Smooth muscle cell (in vitro differentiated cells): ENCODE measurements at regions not wholly inside any gene's neighbourhood (a gene's known extent, or its start where the extent isn't known, plus 50 kb on each side); places are given as distances from the start of the nearest gene placed in this dataset.

Source experiments
- DNase-seq: peaks from one replicate; lab custom pipeline; 2025; ENCODE audit not compliant: unreplicated experiment; lab: John Stamatoyannopoulos, UW
- H2AFZ ChIP-seq: fragments of 200-600 bp; sonication (generic); 2 replicates; pipeline ENCODE4 v1.6.0; 2016; ENCODE audit warnings: antibody characterized with exemption, low read depth, mild to moderate bottlenecking
- H3F3A ChIP-seq: fragments of 200-600 bp; sonication (generic); 2 replicates; pipeline ENCODE4 v1.6.0; 2017; ENCODE audit warnings: antibody characterized with exemption, low read depth
- H3K27ac ChIP-seq: fragments of 200-600 bp; sonication (generic); 2 replicates; pipeline ENCODE4 v1.5.1; 2016; ENCODE audit warnings: low read depth, mild to moderate bottlenecking
- H3K27me3 ChIP-seq: fragments of 200-600 bp; sonication (generic); 2 replicates; pipeline ENCODE4 v1.6.1; 2016; ENCODE audit warnings: low read depth, mild to moderate bottlenecking
- H3K36me3 ChIP-seq: fragments of 200-600 bp; sonication (generic); 2 replicates; pipeline ENCODE4 v1.5.1; 2016; ENCODE audit warnings: low read depth
- H3K4me1 ChIP-seq: fragments of 200-600 bp; sonication (generic); 2 replicates; pipeline ENCODE4 v1.5.1; 2016; ENCODE audit warnings: low read depth
- H3K4me2 ChIP-seq: fragments of 200-600 bp; sonication (generic); 2 replicates; pipeline ENCODE4 v1.6.0; 2016; ENCODE audit warnings: mild to moderate bottlenecking
- H3K4me3 ChIP-seq: fragments of 200-600 bp; sonication (generic); 2 replicates; pipeline ENCODE4 v1.5.1; 2016; ENCODE audit warnings: mild to moderate bottlenecking
- H3K79me2 ChIP-seq: fragments of 200-600 bp; sonication (generic); 2 replicates; pipeline ENCODE4 v1.6.0; 2016; ENCODE audit warnings: low read depth, mild to moderate bottlenecking
- H3K9ac ChIP-seq: fragments of 200-600 bp; sonication (generic); 2 replicates; pipeline ENCODE4 v1.6.0; 2016; ENCODE audit warnings: low read depth
- H3K9me3 ChIP-seq: fragments of 200-600 bp; sonication (generic); replicated peaks from 2 replicates; pipeline ENCODE4 v1.5.1; 2016; ENCODE audit warnings: low read depth
- H4K20me1 ChIP-seq: fragments of 200-600 bp; sonication (generic); 2 replicates; pipeline ENCODE4 v1.6.0; 2016; ENCODE audit warnings: low read depth
- CTCF ChIP-seq: fragments of 200-600 bp; sonication (generic); IDR thresholded peaks from 2 replicates; pipeline ENCODE4 v1.5.1; 2017; ENCODE audit warnings: borderline replicate concordance, mild to moderate bottlenecking, antibody characterized with exemption; ENCODE audit not compliant: insufficient read depth, poor library complexity, severe bottlenecking
- WGBS: methylation state at CpG from one replicate; pipeline ENCODE4 v1.1.7; 2016; ENCODE audit warnings: low lambda C conversion rate; 5-methylcytosine and 5-hydroxymethylcytosine counted together

- no peak overlapping the region for H3K9ac ChIP-seq
- H3K27ac ChIP-seq = no peak overlapping the region
- no peaks in the 10 kb centered on the region for H3K27me3 ChIP-seq
- H3K79me2 ChIP-seq = no peaks in the 10 kb centered on the region
- no peak overlapping the region for H3K4me3 ChIP-seq
- no peaks in the 10 kb centered on the region for H3K9me3 ChIP-seq
- no peak for DNase-seq
- no peaks in the 10 kb centered on the region for H3K36me3 ChIP-seq
- no peak overlapping the region for H3K4me2 ChIP-seq
- no peaks in the 10 kb centered on the region for H3F3A ChIP-seq
- no peak overlapping the region for H2AFZ ChIP-seq
- no peak for TF ChIP-seq CTCF
- 76% methylated on average over 1 of the region's 1 CpG for WGBS
- H3K4me1 ChIP-seq = no peaks in the 10 kb centered on the region
- H4K20me1 ChIP-seq = no peaks in the 10 kb centered on the region
Observed at GRCh38 chr6:67175101-67175500, 1460.0 kb upstream of the ADGRB3 start.

GRCh38 chr6:67165606-67166005, 1458.6 kb upstream of the EYS start:
- H3K36me3 ChIP-seq = no peaks in the 10 kb centered on the region
- no peak overlapping the region for H3K4me2 ChIP-seq
- H4K20me1 ChIP-seq = no peaks in the 10 kb centered on the region
- H3K4me1 ChIP-seq = no peaks in the 10 kb centered on the region
- H2AFZ ChIP-seq = no peak overlapping the region
- no peaks in the 10 kb centered on the region for H3K9me3 ChIP-seq
- H3K27ac ChIP-seq = no peak overlapping the region
- 67% methylated on average over 1 of the region's 1 CpG for WGBS
- no peaks in the 10 kb centered on the region for H3K79me2 ChIP-seq
- H3K9ac ChIP-seq = no peak overlapping the region
- DNase-seq = no peak
- H3K4me3 ChIP-seq = no peak overlapping the region
- no peaks in the 10 kb centered on the region for H3K27me3 ChIP-seq
- TF ChIP-seq CTCF = no peak
- no peaks in the 10 kb centered on the region for H3F3A ChIP-seq

- H2AFZ ChIP-seq = no peak overlapping the region
- no peak overlapping the region for H3K4me3 ChIP-seq
- H3F3A ChIP-seq = no peaks in the 10 kb centered on the region
- no peak overlapping the region for H3K9ac ChIP-seq
- no peaks in the 10 kb centered on the region for H3K79me2 ChIP-seq
- no peaks in the 10 kb centered on the region for H3K36me3 ChIP-seq
- no peak overlapping the region for H3K4me2 ChIP-seq
- no peak for TF ChIP-seq CTCF
- no peaks in the 10 kb centered on the region for H4K20me1 ChIP-seq
- no peaks in the 10 kb centered on the region for H3K4me1 ChIP-seq
- DNase-seq = no peak
- WGBS = 71% methylated on average over 1 of the region's 1 CpG
- no peaks in the 10 kb centered on the region for H3K9me3 ChIP-seq
- no peaks in the 10 kb centered on the region for H3K27me3 ChIP-seq
- no peak overlapping the region for H3K27ac ChIP-seq
Observed at GRCh38 chr6:67160820-67161219, 1453.8 kb upstream of the EYS start.

GRCh38 chr6:67141005-67141404, 1434.0 kb upstream of the EYS start:
- H3K27ac ChIP-seq = no peak overlapping the region
- H2AFZ ChIP-seq = no peak overlapping the region
- DNase-seq = no peak
- H3F3A ChIP-seq = no peaks in the 10 kb centered on the region
- H3K79me2 ChIP-seq = no peaks in the 10 kb centered on the region
- no peaks in the 10 kb centered on the region for H3K4me1 ChIP-seq
- H3K9ac ChIP-seq = no peak overlapping the region
- no peak for TF ChIP-seq CTCF
- no peaks in the 10 kb centered on the region for H3K36me3 ChIP-seq
- H3K27me3 ChIP-seq = no peaks in the 10 kb centered on the region
- WGBS = 81% methylated on average over 4 of the region's 4 CpGs
- no peak overlapping the region for H3K4me2 ChIP-seq
- H3K9me3 ChIP-seq = no peaks in the 10 kb centered on the region
- no peaks in the 10 kb centered on the region for H4K20me1 ChIP-seq
- no peak overlapping the region for H3K4me3 ChIP-seq
